SK-N-MC (cell line): ENCODE measurements at regions not wholly inside any gene's neighbourhood (a gene's known extent, or its start where the extent isn't known, plus 50 kb on each side); places are given as distances from the start of the nearest gene placed in this dataset.

Source experiments
- EZH2 ChIP-seq: fragments of 200-600 bp; sonication (generic); IDR thresholded peaks from one replicate; pipeline ENCODE4 v1.6.1; 2017; ENCODE audit warnings: antibody characterized with exemption
- POLR2AphosphoS5 ChIP-seq: IDR thresholded peaks from 2 replicates; pipeline ENCODE4 v1.6.1; 2012; ENCODE audit warnings: mild to moderate bottlenecking, low read depth, low read length, borderline replicate concordance

- TF ChIP-seq POLR2AphosphoS5 (no peak), EZH2 (no peak)
Measured at GRCh38 chr2:8044046-8044594, 637.7 kb upstream of the ID2 start.
